NCI-H345 treated with DMSO at 0.1 percent for 48 hours (cell line): ENCODE measurements at regions not wholly inside any gene's neighbourhood (a gene's known extent, or its start where the extent isn't known, plus 50 kb on each side); places are given as distances from the start of the nearest gene placed in this dataset.

Source experiments
- DNase-seq: peaks from one replicate; lab custom pipeline; 2025; ENCODE audit not compliant: unreplicated experiment; lab: John Stamatoyannopoulos, UW

DNA sequence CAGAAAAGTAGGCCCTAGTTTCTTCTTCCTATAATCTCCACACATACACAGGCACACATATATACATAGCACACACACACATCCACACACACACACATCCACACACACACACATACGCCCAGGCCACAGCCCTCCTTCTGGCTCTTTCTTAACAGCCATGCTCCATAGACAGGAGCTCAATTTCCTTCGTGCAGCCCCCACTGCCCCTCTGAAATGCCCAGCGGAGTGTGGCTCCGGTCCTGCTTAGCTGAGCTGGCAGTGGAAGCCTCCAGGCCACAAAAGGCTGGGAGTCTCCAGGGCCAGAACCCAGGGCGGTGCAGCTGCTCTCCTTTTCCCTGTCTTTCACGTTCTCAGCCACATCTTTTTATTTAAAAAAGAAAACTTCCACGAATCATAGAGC, 282.9 kb upstream of the IGFBP3 start:
- DNase-seq, result no peak

DNA sequence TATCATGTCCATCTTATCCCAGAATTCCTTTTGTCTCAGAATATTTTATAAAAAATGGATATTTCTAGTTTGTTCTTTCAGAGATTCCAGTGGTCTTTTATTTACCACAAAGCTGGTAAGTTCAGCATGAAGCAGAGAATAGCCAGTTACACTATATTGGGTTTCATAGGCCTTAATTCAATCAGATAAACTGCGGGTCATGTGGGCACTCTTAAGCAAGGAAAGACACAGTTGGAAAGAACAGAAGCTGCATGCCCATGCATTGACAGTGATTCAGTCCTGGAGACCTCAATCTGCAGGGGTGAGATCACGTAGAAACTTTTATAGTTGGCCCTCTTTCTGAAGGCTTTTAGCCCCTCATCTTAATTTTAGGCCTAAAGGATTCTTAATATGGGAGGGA, 281.3 kb upstream of the IGFBP3 start:
- DNase-seq, result no peak

DNA sequence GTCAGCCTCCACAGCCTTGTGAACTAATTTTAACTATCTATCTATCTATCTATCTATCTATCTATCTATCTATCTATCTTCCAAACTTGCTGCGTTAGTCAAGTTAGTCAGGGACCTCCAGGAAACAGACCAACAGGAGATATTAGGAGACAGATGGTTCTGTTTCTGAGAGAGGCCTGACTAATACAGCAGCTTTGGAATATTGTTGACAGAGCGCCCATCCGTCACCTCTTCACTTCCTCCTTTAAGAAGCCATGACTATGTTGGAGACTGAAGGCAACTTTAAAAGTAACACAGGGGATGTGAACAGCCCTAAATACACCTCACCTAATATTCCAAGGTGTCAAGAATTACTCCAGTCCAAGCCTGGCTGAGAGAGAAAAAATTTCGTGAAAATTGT, 280.9 kb upstream of the IGFBP3 start:
- no peak for DNase-seq

DNA sequence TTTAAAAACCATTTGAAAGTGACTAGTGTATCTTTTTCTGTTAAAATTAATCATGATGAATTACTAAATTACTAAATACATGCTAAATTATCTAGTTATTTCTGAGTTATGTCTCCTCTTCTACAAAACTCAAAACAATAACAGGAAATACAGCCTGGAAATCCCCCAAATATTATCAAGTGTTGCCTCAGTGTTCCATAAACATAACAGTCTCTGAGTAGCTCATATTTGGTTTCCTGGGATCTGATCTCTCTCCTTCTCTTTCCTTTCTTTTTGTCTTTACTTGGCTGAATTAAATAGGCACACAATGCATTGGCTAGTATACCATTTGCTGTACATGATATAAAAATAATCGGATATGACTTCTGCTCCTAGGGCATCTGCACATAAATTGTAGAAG, 277.6 kb upstream of the IGFBP3 start:
- no peak for DNase-seq

DNA sequence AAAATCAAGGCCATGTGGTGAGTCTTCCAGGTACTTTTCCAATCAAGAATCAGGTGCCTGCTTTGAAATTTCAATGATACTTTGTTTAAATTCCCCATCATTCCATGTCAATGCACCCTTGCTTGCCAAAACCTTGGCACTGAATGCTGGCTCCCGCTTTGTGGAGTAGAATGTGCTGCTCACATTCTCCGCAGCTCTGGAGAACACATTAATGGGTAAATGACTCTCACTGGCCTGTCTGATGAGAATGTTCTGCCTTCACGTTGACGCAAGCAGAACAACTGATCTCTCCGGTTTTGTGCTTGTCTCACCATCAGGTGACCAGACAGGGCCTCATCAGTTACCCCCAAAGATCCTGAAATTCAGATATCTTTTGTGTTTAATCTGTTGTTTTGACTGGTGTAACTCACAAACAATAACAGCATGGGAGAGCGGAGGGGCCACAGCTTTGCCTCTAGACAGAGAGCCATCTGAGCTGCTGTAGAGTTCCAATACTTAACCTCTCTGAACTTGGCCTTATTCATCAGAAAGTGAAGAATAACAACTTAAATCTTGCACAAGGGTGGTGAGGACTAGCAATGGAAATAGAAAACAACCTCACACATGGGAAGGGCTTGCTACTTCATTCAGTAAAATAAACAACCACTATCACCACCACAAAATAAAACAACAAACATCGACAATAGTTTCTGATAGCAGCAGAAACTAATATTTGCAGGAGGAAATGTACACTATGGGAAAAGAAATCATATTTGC, 276.9 kb upstream of the IGFBP3 start:
- no peak for DNase-seq

DNA sequence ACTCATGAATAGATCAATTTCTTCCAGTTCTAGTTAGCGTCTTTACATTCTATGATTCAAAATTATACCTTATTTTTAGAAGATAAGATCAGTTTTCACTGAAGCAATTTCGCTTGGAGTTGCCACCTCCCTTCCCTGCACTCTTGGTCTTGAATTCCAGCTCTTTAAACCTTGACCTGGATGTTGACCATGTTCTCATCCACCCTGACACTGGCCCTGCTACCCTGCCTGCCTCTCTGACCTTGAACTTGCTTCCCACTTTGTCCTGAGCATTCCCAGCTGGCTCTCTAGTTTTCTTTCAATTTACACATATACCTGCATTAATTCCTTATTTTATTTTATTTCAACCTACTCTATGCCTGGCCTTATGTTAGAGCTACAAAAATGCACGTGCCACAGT, 274.9 kb upstream of the IGFBP3 start:
- DNase-seq, result no peak

DNA sequence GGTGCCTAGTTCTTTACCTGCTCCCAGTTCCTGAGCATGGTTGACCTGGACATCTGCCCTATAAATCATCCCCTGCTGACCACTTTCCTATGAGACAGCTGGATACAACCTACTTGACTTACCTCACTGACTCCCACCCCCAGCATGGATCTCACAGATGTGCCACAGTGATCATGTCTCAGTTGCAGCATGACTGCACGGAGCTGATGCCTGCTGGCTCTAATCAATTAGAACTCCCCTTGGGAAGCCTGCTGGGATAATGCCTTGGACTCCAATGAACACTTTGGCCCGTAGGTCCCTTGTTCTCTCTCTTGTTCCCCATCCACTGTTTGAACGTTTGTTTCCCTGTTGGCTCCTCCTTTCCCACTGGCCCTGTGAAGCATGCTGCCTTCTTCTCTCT, 271.2 kb upstream of the IGFBP3 start:
- DNase-seq, result no peak

DNA sequence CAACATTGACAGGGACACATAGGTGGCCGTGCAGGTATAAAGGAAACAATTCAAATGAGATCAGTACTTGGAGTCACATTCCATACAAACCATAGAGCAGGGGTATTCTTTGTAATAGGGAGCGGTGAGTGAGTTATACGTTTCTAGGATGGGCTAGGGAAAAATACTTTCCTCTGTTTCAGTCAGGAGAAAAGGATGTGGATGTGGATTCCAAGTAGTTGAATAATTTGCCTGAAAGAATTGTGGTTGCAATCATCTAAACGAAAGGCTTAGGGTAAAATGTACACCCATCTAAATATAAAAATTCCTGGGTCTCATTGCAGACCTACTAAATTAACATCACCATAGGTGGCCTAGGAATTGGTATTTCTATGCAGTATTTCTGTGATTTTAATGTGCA, 270.7 kb upstream of the IGFBP3 start:
- no peak for DNase-seq

DNA sequence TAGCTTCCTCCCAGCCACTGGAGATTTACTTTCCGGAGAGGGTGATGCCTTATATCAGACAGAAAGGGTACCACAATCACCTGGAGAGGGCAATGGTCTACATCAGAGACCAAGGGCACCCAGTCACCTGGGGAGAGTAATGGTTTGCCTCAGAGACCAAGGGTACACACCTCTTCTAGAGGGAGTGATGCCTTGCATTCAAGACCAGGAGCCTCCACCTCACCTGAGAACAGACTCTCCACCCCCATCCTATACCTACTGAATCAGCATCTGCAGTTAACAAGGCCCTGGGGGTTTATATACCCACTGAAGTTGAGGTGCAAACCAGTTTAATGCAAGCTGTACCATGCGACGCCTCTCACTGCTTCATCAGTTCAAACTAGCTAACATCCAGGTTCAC, 270.2 kb upstream of the IGFBP3 start:
- DNase-seq, result no peak

DNA sequence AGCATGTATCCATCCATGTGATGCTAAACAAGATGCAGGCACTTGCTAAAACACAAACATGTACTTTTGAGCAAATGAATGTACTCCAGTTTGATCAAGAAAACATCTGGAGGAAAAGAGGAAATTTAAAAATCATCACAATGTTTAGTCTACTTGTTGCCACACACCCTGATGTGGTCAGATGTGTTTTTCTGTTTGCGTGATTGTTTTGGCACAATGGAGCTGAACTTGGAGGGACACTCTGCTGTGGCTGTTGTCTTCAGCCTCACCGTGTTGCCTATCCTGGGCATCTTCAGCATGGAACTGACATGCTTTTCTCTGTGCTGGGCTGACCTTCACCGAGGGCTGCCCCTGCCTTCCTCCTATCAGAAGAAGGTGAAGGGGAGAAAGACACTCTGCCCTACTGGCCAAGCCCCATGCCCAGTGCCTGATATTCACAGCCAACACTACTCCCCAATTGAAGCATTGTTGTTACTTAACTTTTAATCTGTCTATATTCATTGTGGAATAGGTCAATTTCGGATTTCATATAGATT, 268.3 kb upstream of the IGFBP3 start:
- DNase-seq, result no peak

DNA sequence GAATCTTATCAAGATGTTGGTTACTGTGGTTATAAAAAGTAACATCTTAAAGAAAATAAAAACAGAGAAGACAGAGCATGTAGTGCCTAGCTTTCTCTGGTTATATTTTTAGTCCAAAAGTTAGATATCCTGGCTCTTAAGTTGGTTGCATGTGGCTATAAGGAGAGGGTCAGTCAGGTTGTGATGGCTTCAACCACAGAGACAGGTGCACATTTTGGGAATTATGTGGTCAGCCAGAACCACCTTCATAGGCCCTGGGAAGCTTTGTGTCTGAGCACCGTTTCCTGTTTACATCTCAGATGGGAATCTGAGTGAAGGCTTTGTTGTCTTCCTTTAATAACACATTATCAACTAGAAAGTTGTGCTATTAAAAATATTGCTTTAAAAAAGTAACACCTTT, 265.1 kb upstream of the IGFBP3 start:
- no peak for DNase-seq

DNA sequence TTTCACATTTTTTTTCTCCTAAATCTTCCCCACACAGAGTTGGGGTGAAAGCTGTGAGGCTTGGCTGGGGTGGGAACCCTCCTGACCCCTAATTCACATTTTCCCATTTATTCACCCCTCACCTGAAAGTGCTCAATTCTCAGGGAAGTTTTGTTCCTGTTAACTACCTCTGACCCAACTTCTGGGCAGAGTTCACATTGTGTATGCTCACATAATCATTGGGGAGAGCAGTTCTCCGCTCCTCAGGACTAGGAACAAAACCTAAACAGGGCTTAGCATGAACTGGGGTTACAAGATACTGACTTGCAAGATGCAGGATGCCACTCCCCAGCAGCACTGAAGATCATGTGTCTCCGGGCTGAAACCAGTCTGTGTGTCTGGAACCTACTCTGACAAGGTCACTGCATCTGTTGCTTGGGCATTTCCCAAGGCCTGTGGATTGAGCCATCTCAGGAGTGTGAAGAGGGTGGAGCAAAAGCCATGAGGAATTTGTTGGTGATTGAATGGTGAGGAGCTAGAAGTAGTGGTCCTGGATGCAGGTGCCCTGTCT, 258.1 kb upstream of the IGFBP3 start:
- DNase-seq, result no peak

DNA sequence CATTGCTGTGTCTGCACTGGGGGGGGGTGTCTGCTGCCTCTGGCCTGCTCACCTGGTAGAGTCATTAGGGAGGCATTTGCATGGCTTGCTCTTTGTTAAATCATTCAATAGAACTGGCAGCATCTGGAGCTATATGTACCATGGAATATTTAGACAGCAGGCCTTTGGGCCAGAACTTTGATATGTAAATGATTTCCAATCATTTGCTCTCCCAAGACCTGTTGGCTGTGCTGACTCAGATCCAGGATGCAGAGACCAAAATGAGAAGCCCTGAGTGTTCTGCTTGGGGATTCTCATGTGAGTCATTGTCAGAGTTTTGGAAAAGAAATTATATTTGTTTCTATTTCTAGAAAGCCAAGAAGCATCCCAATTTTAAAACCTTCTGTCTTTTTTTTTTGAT, 257.6 kb upstream of the IGFBP3 start:
- no peak for DNase-seq

DNA sequence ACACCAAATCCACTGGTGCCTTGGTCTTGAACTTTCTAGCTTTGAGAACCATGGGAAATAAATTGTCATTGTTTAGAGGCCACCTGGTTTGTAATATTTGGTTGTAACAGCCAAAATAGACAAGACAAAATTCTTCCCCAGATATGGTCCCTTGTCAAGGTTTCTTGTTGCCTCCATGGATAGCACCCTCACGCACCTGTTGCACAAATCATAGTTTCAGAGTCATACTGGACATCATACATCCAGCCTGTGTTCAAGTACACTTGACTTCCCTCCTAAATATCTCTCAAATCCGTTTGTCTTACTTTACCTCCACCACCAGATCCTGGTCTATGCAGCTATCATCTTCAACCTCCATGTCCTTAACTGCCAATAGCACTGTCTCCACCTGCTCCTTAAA, 256.7 kb upstream of the IGFBP3 start:
- DNase-seq, result no peak

DNA sequence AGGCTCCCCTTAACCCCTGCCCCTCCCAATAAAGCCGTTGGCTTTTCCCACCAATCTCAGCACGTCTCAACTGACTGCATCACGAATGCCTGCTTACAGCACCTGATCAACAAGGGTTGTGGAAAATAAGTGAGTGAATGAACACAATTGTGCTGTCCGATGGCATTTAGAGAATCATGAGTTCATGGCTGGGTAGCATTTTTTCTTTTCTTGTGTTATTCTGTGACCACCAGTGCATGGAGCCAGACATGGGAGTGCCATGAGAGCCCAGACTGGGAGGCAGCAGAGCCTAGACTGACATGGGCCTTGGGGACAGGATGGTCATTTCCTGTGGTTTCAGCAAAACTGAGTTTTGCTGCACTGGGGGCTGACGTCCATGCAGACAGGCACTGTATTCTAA, 254.1 kb upstream of the IGFBP3 start:
- no peak for DNase-seq

DNA sequence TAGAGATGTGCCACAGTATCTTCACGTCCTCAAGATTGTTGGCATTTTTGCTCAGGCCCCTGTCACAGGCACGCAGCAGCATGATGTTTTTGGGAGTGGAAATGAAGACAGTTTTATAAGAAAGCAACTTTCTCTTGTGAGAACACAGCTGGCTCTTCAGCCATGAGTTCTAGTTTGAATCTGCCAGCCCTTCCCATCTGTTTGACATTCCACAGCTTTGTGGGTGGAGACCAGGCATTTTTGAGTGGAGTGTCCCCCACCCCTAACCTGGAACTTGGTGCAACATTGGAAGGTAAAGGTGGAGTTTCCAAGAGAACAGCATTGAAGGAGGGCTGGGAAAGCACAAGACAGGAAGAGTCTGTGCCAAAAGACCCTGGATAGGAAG, 253.1 kb upstream of the IGFBP3 start:
- DNase-seq, result no peak

DNA sequence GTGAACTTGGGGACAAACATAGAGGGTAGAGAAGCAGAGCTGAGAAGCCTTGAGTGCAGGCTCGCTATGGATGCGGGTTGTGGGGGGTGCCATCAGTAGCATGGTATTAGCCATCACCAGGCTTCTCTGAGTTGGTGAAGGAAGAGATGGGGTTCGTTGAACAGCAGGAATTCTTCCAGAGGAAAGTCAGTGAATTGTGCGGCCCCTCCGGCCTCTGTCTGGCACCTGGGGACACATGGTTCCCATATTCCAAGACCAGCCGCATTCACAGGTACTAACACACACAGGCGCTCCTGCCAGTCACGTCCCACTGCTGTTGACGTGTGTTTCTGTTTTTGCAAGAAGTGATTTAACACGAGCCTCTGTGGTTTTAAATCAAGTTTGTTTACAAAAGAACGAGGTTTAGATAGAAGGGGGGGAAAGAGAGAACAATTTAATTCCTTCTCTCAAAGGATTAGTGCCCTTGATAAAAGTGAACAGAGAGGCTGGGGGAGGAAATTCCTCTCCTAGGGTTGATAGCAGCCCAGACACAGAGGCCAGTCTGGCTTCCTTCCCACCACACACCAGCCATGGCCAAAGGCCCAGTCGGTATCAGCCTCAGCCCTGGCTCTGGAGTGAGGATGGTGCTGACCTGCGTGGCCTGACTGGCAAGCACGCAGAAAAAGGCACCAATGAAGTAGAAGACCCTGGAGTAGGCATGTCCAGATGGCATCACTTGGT, 252.6 kb upstream of the IGFBP3 start:
- DNase-seq, result no peak

DNA sequence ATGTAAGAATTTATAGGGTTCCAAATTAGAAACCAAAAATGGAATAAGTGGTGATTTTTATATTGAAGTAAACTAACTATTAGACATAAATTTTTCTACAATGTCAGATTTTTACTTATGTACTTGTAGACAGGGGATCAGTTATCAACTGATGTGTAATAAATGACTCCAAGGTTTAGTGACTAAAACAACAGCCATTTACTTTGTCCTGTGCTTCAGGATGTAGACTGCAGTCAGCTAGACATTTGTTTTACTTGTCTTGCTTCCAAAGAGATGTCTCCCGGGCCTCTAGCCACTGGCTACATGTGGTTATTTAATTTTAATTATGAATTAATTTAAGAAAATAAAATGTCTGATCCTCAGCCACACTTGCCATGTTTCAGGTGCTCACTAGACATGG, 249.7 kb upstream of the IGFBP3 start:
- DNase-seq, result no peak

DNA sequence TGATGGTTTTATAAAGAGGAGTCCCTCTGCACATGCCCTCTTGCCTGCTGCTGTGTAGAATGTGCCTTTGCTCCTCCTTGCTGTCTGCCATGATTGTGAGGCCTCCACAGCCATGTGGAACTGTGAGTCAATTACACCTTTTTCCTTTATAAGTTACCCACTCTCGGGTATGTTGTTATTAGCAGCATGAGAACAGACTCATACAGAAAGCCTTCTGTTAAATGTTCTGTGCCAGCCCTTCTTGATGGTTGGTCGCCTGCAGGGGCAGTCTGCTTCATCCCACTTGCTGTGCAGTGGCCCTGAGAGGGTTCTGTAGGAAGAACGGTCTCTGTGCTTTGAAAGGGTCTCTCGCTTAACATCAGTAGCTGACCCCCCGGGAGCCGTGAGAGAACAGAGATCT, 248.9 kb upstream of the IGFBP3 start:
- no peak for DNase-seq

DNA sequence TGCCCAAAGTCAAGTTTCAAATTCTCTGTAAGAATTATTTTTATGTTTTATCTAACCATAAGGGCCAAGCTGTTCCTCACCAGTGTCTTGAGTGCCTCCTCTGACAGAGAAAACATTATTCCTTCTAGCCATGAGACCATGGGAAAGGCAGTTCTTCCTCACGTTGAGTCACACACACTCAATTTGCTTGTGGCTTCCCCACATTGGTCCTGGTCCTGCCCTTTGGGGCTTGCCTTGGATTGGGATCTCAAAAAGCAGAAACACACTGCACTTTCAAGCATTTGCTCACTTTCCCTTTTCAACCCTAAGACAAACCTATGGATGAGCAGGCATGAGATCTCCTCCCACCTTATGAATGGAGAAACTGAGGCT, 248.3 kb upstream of the IGFBP3 start:
- no peak for DNase-seq

DNA sequence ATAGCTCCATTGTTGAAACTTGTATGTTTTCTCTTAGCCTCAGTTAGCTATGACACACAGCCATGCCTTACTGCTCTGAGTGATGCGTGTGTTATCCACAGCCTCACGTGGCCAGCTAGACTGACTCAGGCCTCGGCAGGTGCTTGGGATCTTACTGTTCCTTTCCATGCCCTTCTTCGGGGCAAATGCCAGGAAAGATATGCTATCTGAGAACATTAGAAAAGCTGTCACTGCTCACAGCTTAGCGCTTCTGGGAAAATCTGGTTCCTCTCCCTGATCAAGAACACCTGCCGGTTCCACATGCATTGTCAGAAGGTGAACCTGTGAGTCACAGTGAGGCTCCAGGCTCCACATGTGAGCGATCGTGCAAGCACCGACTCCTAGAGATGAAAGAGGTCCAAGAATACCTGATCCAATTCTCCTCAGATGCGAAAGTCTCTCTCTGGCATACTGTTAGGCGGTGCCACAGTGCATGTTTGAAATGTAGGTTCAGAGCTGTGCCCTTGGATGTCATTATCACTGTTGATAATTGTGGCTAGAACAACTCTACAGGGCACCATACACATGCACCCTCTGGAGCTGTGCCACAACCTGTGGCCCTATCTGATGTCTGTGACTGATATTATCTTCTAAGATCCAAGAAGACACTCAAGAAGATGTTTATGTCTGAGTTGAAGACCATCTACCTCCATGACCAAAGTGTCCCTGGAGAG, 247.8 kb upstream of the IGFBP3 start:
- DNase-seq, result no peak

DNA sequence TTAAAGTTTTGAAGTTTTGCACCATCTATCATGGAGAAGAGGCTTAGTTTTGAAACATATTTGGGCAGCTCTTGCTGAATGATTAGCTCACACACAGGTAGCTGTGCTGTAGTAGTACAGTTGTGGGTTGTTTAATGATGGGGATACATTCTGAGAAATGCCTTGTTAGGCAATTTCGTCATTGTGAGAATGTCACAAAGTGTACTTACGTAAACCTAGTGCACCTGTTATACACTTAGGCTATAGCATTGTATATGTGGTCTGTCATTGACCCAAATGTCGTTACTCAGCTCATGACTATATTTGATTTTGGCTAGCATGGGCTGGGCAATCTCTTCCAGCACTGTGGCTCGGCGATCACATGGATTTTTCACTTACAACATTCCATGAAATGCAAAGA, 247.2 kb upstream of the IGFBP3 start:
- DNase-seq, result no peak
